H1 (cell line): ENCODE measurements at regions not wholly inside any gene's neighbourhood (a gene's known extent, or its start where the extent isn't known, plus 50 kb on each side); places are given as distances from the start of the nearest gene placed in this dataset.
A peak's percentile ranks its signal among the peaks of the same experiment; 100 is the strongest.

Experiments used
- CTCF ChIA-PET: fragments of 300-600 bp; sonication (Branson Sonifier 250); formaldehyde crosslinking; loops from one replicate; lab custom pipeline; 2021; ENCODE audit not compliant: partially characterized antibody; lab: Charles Lee
- POLR2A ChIA-PET: fragments of 300-600 bp; sonication (Branson Sonifier 250); formaldehyde crosslinking; loops from one replicate; lab custom pipeline; 2021; ENCODE audit warnings: inconsistent platforms; ENCODE audit not compliant: partially characterized antibody; lab: Charles Lee
- DNase-seq, 2 experiments: peaks; one replicate each; pipeline versions ENCODE4 v3.0.0 to v3.0.0-alpha.2; 2010 to 2022; ENCODE audit warnings: low spot score in 2 of 2, low read depth in 1 of 2, mixed read lengths in 1 of 2
- FAIRE-seq: peaks from 2 replicates; lab custom pipeline; 2011; peaks lifted over from hg19 to GRCh38; lab: Jason Lieb, UNC
- H2AFZ ChIP-seq: 2 replicates; pipeline ENCODE4 v1.8.1; 2012; ENCODE audit warnings: low read length, inconsistent platforms
- H2AK5ac ChIP-seq: 2 replicates; pipeline ENCODE4 v1.6.1; 2013; ENCODE audit warnings: low read depth, low read length
- H2BK120ac ChIP-seq: replicated peaks from 2 replicates; pipeline ENCODE3; 2013; ENCODE audit warnings: low read depth, low read length, inconsistent platforms
- H2BK12ac ChIP-seq: 2 replicates; pipeline ENCODE4 v1.6.1; 2013; ENCODE audit warnings: low read depth, low read length
- H2BK15ac ChIP-seq: 2 replicates; pipeline ENCODE4 v1.6.1; 2013; ENCODE audit warnings: low read length
- H2BK20ac ChIP-seq: 2 replicates; pipeline ENCODE4 v1.6.1; 2013; ENCODE audit warnings: low read length
- H2BK5ac ChIP-seq: 2 replicates; pipeline ENCODE4 v1.6.1; 2013; ENCODE audit warnings: low read depth, low read length
- H3K14ac ChIP-seq: 2 replicates; pipeline ENCODE4 v1.6.1; 2013; ENCODE audit warnings: inconsistent platforms; ENCODE audit not compliant: insufficient read length
- H3K18ac ChIP-seq: 2 replicates; pipeline ENCODE4 v1.6.1; 2013; ENCODE audit warnings: low read length; ENCODE audit errors: extremely low read depth
- H3K23ac ChIP-seq: 2 replicates; pipeline ENCODE4 v1.6.1; 2013; ENCODE audit warnings: inconsistent platforms; ENCODE audit not compliant: insufficient read length
- H3K23me2 ChIP-seq: 2 replicates; pipeline ENCODE4 v1.6.1; 2013; ENCODE audit warnings: low read depth, low read length
- H3K27ac ChIP-seq: 2 replicates; pipeline ENCODE4 v1.6.1; 2011; ENCODE audit warnings: low read depth, low read length, inconsistent platforms
- H3K27me3 ChIP-seq, 4 experiments: replicated peaks in 1 of 4; 1 replicate in 1 of 4; 2 replicates in 3 of 4; pipeline versions ENCODE4 v1.6.1 to v1.8.1; 2011 to 2013; ENCODE audit warnings: low read length in 3 of 4, mild to moderate bottlenecking in 3 of 4, inconsistent platforms in 2 of 4, mixed read lengths in 2 of 4, moderate library complexity in 1 of 4; ENCODE audit not compliant: control insufficient read depth in 3 of 4, insufficient read depth in 3 of 4; ENCODE audit errors: extremely low read depth in 1 of 4
- H3K36me3 ChIP-seq, 4 experiments: 2 replicates each; pipeline versions ENCODE4 v1.6.1 to v1.8.1; 2011 to 2013; ENCODE audit warnings: mild to moderate bottlenecking in 4 of 4, low read length in 3 of 4, moderate library complexity in 2 of 4, control low read depth in 1 of 4, inconsistent platforms in 1 of 4; ENCODE audit not compliant: insufficient read depth in 4 of 4, control insufficient read depth in 2 of 4
- H3K4ac ChIP-seq: replicated peaks from 2 replicates; pipeline ENCODE3; 2013; ENCODE audit warnings: low read length, low read depth, mixed read lengths, inconsistent platforms; ENCODE audit not compliant: insufficient read length
- H3K4me1 ChIP-seq, 4 experiments: replicated peaks in 1 of 4; 1 replicate in 1 of 4; 2 replicates in 3 of 4; pipeline versions ENCODE4 v1.6.1 to v1.8.1; 2011 to 2013; ENCODE audit warnings: low read length in 3 of 4, inconsistent platforms in 2 of 4, mixed read lengths in 1 of 4; ENCODE audit not compliant: insufficient read depth in 4 of 4, control insufficient read depth in 3 of 4
- H3K4me2 ChIP-seq, 2 experiments: 2 replicates each; pipeline versions ENCODE4 v1.6.1 to v1.8.1; 2011 to 2013; ENCODE audit warnings: low read depth in 2 of 2, low read length in 2 of 2, control low read depth in 1 of 2, inconsistent platforms in 1 of 2, mild to moderate bottlenecking in 1 of 2; ENCODE audit not compliant: insufficient read depth in 1 of 2
- H3K4me3 ChIP-seq, 4 experiments: fragments of 200-600, 300-600 bp in 1 of 4; sonication (generic), shearing (Covaris generic), sonication (Bioruptor Twin) in 1 of 4; 2 replicates each; pipeline versions ENCODE4 v1.5.1 to v1.8.1; 2011 to 2016; ENCODE audit warnings: low read length in 4 of 4, low read depth in 3 of 4, control low read depth in 2 of 4, inconsistent platforms in 2 of 4, mild to moderate bottlenecking in 2 of 4, mixed read lengths in 1 of 4, moderate library complexity in 1 of 4; ENCODE audit not compliant: insufficient read depth in 2 of 4; ENCODE audit errors: extremely low read depth in 1 of 4
- H3K56ac ChIP-seq: replicated peaks from 2 replicates; pipeline ENCODE3; 2013; ENCODE audit warnings: low read depth, mild to moderate bottlenecking, mixed read lengths, low read length, inconsistent platforms; ENCODE audit not compliant: insufficient read length
- H3K79me1 ChIP-seq: 2 replicates; pipeline ENCODE4 v1.6.1; 2013; ENCODE audit warnings: low read depth, low read length, control low read depth
- H3K79me2 ChIP-seq, 2 experiments: 2 replicates each; pipeline versions ENCODE4 v1.6.1 to v1.8.1; 2012 to 2013; ENCODE audit warnings: low read length in 2 of 2, mild to moderate bottlenecking in 2 of 2, inconsistent platforms in 1 of 2; ENCODE audit not compliant: insufficient read depth in 2 of 2, control insufficient read depth in 1 of 2
- H3K9ac ChIP-seq, 4 experiments: replicated peaks in 1 of 4; 1 replicate in 1 of 4; 2 replicates in 3 of 4; pipeline versions ENCODE4 v1.6.1 to v1.8.1; 2011 to 2013; ENCODE audit warnings: low read depth in 3 of 4, low read length in 3 of 4, control low read depth in 2 of 4, mild to moderate bottlenecking in 2 of 4, moderate library complexity in 2 of 4, inconsistent platforms in 1 of 4; ENCODE audit errors: extremely low read depth in 1 of 4
- H3K9me3 ChIP-seq, 2 experiments: 2 replicates each; pipeline versions ENCODE4 v1.6.1 to v1.8.1; 2012 to 2013; ENCODE audit warnings: mild to moderate bottlenecking in 2 of 2, moderate library complexity in 2 of 2, control low read depth in 1 of 2, inconsistent platforms in 1 of 2, low read depth in 1 of 2, low read length in 1 of 2, mixed read lengths in 1 of 2; ENCODE audit not compliant: insufficient read depth in 2 of 2
- H4K20me1 ChIP-seq, 2 experiments: replicated peaks in 1 of 2; 2 replicates each; pipeline versions ENCODE3 to v1.8.1; 2011 to 2013; ENCODE audit warnings: inconsistent platforms in 2 of 2, low read length in 2 of 2, mild to moderate bottlenecking in 1 of 2; ENCODE audit not compliant: insufficient read depth in 2 of 2, control insufficient read depth in 1 of 2
- H4K5ac ChIP-seq: 2 replicates; pipeline ENCODE4 v1.6.1; 2013; ENCODE audit warnings: low read length, low read depth, mixed read lengths, inconsistent platforms; ENCODE audit not compliant: insufficient read length
- H4K8ac ChIP-seq: 2 replicates; pipeline ENCODE4 v1.8.0; 2013; ENCODE audit warnings: mild to moderate bottlenecking, moderate library complexity, low read length, inconsistent platforms; ENCODE audit not compliant: insufficient read depth; ENCODE audit errors: extremely low read depth
- H4K91ac ChIP-seq: replicated peaks from 2 replicates; pipeline ENCODE3; 2013; ENCODE audit warnings: low read length, mixed read lengths, inconsistent platforms; ENCODE audit not compliant: insufficient read length
- CBX5 ChIP-seq: fragments of 300-800, 300-1000 bp; sonication (generic); IDR thresholded peaks from 2 replicates; pipeline ENCODE4 v1.7.1; 2016; ENCODE audit warnings: antibody characterized with exemption, low read length, low read depth
- E2F6 ChIP-seq: IDR thresholded peaks from 2 replicates; pipeline ENCODE4 v1.6.1; 2012; ENCODE audit warnings: inconsistent platforms
- EP300 ChIP-seq, 2 experiments: IDR thresholded peaks; 1 replicate in 1 of 2; 2 replicates in 1 of 2; pipeline ENCODE4 v1.6.1; 2011 to 2012; ENCODE audit warnings: low read depth in 2 of 2, low read length in 2 of 2, mild to moderate bottlenecking in 2 of 2, borderline replicate concordance in 1 of 2, inconsistent platforms in 1 of 2, moderate library complexity in 1 of 2
- FOSL1 ChIP-seq: IDR thresholded peaks from 2 replicates; pipeline ENCODE4 v1.6.1; 2011; ENCODE audit warnings: mild to moderate bottlenecking, low read depth, low read length, moderate library complexity; ENCODE audit not compliant: insufficient read depth
- JUND ChIP-seq: IDR thresholded peaks from 2 replicates; pipeline ENCODE4 v1.6.1; 2011; ENCODE audit warnings: mild to moderate bottlenecking, improper control_type of control experiment, low read length
- NANOG ChIP-seq: IDR thresholded peaks from 2 replicates; pipeline ENCODE4 v1.6.1; 2011; ENCODE audit warnings: low read length, low read depth, mild to moderate bottlenecking, inconsistent platforms; ENCODE audit not compliant: insufficient read depth, poor library complexity, severe bottlenecking
- POU5F1 ChIP-seq: IDR thresholded peaks from 2 replicates; pipeline ENCODE4 v1.6.1; 2011; ENCODE audit warnings: low read depth, mild to moderate bottlenecking, low read length, moderate library complexity
- RAD21 ChIP-seq, 2 experiments: IDR thresholded peaks in 1 of 2; conservative IDR thresholded peaks in 1 of 2; 2 replicates each; pipeline ENCODE4 v1.6.1; 2011; ENCODE audit warnings: low read depth in 2 of 2, low read length in 2 of 2, improper control_type of control experiment in 1 of 2, inconsistent platforms in 1 of 2, mild to moderate bottlenecking in 1 of 2, moderate library complexity in 1 of 2
- SP4 ChIP-seq: IDR thresholded peaks from 2 replicates; pipeline ENCODE4 v1.6.1; 2012; ENCODE audit warnings: low read length, inconsistent platforms
- TBP ChIP-seq: IDR thresholded peaks from 2 replicates; pipeline ENCODE4 v1.6.1; 2011; ENCODE audit warnings: low read depth, low read length, improper control_type of control experiment
- TEAD4 ChIP-seq: IDR thresholded peaks from 2 replicates; pipeline ENCODE4 v1.6.1; 2012; ENCODE audit warnings: low read depth, low read length, inconsistent platforms, mixed read lengths
- USF2 ChIP-seq: IDR thresholded peaks from 2 replicates; pipeline ENCODE4 v1.6.1; 2011; ENCODE audit warnings: low read length, improper control_type of control experiment
- WGBS, 2 experiments: shearing (Covaris generic) in 1 of 2; methylation state at CpG; one replicate each; pipeline versions ENCODE4 v1.1.6 to v1.1.7; 2013 to 2015; ENCODE audit warnings: low lambda C conversion rate in 2 of 2, mixed read lengths in 2 of 2, inconsistent platforms in 1 of 2, low coverage in 1 of 2, missing lambda C conversion rate in 1 of 2; ENCODE audit not compliant: insufficient replicate concordance in 2 of 2, insufficient coverage in 1 of 2, insufficient read length in 1 of 2; ENCODE audit errors: extremely low coverage in 1 of 2, missing lambda C conversion rate in 1 of 2; 5-methylcytosine and 5-hydroxymethylcytosine counted together

GRCh38 chr1:30360753-30361152, 362.6 kb downstream of the MATN1 start:
- peak overlapping the region; percentile 19; the same call in 1 of the 2 replicates for H3K18ac ChIP-seq
- H3K4me1 ChIP-seq: peaks cover 0 to 11% (median 1%) of the 10 kb centered on the region in 4 experiments; a peak in 6 of 7 replicates
- H2AK5ac ChIP-seq: no peak overlapping the region
- no peak overlapping the region for H3K4me3 ChIP-seq
- POLR2A ChIA-PET: no interaction called here
- no peak overlapping the region for H2BK5ac ChIP-seq
- no peak overlapping the region for H4K8ac ChIP-seq
- no peak overlapping the region for H2BK12ac ChIP-seq
- no peak overlapping the region for H3K9ac ChIP-seq
- peak in 1 of 2 experiments; percentile 31 for DNase-seq
- no peak overlapping the region for H3K4me2 ChIP-seq
- H2BK20ac ChIP-seq: no peak overlapping the region
- H3K23me2 ChIP-seq: no peaks in the 10 kb centered on the region
- no peaks in the 10 kb centered on the region for H3K79me1 ChIP-seq
- CTCF ChIA-PET: interaction anchor here (1.0 to 14.2 kb wide), 3 partner anchors 11 to 19 kb away, joined by 3 to 139 read pairs (median 3); no protein-coding TSS in a partner anchor
- no peak overlapping the region for H2AFZ ChIP-seq
- no peak overlapping the region for H3K23ac ChIP-seq
- H4K5ac ChIP-seq: no peak overlapping the region
- H3K56ac ChIP-seq: no peak overlapping the region
- no peak for FAIRE-seq
- 72% methylated on average over 7 of the region's 7 CpGs; no CpG with 5 or more reads in 1 of the 2 experiments for WGBS, 2 experiments
- H3K9me3 ChIP-seq: no peaks in the 10 kb centered on the region
- no peak overlapping the region for H3K27ac ChIP-seq
- no peaks in the 10 kb centered on the region for H4K20me1 ChIP-seq
- no peaks in the 10 kb centered on the region; a peak in 1 of 7 replicates for H3K27me3 ChIP-seq
- H4K91ac ChIP-seq: no peak overlapping the region
- no peaks in the 10 kb centered on the region for H3K79me2 ChIP-seq
- no peak overlapping the region for H3K4ac ChIP-seq
- H2BK15ac ChIP-seq: no peak overlapping the region
- H3K14ac ChIP-seq: no peak overlapping the region
- TF ChIP-seq USF2 (no peak), TEAD4 (no peak), E2F6 (no peak), EP300 (IDR thresholded peaks at IDR 0.05; ENCODE audit: borderline replicate concordance in 1 of 2, low read depth in 2 of 2, low read length in 2 of 2) (no peak), JUND (no peak), POU5F1 (no peak), NANOG (no peak), RAD21 (IDR thresholded peaks at IDR 0.05 in 1 of 2, conservative IDR thresholded peaks at IDR 0.05 in 1 of 2; ENCODE audit: low read depth in 2 of 2, low read length in 2 of 2) (no peak), TBP (no peak), SP4 (no peak), FOSL1 (no peak), CBX5 (no peak)
- no peaks in the 10 kb centered on the region for H3K36me3 ChIP-seq
- no peak overlapping the region for H2BK120ac ChIP-seq
